ENCODE measurements at regions not wholly inside any gene's neighbourhood (a gene's known extent, or its start where the extent isn't known, plus 50 kb on each side); places are given as distances from the start of the nearest gene placed in this dataset.

DNA sequence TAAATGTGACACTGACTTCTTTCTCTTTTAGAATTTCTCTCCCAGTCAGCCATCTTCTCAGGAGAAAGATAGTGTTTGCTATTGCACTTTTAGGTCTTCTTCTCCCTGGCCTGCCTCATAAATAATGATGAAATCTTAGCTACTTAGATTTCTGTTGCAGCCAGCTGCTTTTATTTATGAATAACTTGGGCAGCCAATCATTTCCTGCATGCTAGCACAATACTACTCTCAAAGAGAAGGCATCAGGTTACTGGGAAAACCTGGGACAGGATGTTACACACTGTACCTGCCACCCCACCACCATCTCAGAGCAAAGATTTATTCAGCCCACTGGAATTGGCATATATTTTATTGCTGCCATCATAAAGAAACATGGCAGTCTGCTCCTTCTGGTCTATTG is 266.6 kb downstream of the PRELID2 start:
- POLR2A ChIA-PET: no interaction called here

DNA sequence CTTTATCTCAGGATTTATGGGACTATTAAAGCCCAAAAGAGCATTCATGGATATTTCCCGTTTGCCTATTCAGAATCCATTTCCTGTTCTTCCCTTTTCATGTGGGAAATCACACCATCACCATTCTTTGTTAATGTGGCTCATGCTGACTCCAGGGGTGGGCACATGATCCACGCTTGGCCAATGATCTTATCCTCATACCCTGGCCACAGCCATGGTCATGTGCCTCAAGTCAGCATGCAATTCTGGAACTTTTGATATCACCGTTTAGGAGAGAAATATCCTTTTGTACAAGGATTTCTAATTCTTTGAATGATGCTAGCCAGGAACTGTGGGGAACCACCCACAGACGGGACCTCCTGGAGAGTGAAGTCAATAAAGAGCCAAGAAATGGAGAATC is 272.2 kb downstream of the PRELID2 start:
- ChIA-PET POLR2A (no interaction called here), CTCF (no interaction called here)
- in situ Hi-C loops (cut with HindIII; ENCODE audit: low pct_unique_long_range_greater_than_20kb, low sequenced_read_pairs): no loop called here
- intact Hi-C loops (cut with micrococcal nuclease; ENCODE audit: unreplicated experiment): no loop called here
- no peaks in the 10 kb centered on the region for H3K36me3 ChIP-seq (ENCODE audit: control insufficient read depth, insufficient read depth, low read length)
- no peaks in the 10 kb centered on the region for H3K27me3 ChIP-seq (ENCODE audit: control insufficient read depth, insufficient read depth, low read length)
- no peaks in the 10 kb centered on the region for H3K4me1 ChIP-seq (ENCODE audit: control insufficient read depth, insufficient read depth, low read length)
- H3K27ac ChIP-seq (ENCODE audit: low read length): no peak overlapping the region
- H3K4me3 ChIP-seq (ENCODE audit: low read depth in 2 of 2, low read length in 2 of 2): no peak overlapping the region
- no peaks in the 10 kb centered on the region for H3K9me3 ChIP-seq (ENCODE audit: control insufficient read depth, insufficient read depth, low read depth, low read length)
- no peak for ATAC-seq
- no TSS peak for BruUV-seq (replicated peaks)
- no peak for DNase-seq (ENCODE audit: low read depth, low spot score)
- no peak for TF ChIP-seq TCF7L2 (IDR thresholded peaks at IDR 0.05; ENCODE audit: low read depth, low read length)
- no peak for TF ChIP-seq SIN3A (IDR thresholded peaks at IDR 0.05; ENCODE audit: borderline replicate concordance, insufficient read depth, low read depth, low read length)
- no peak for TF ChIP-seq POLR2AphosphoS5 (IDR thresholded peaks at IDR 0.05; ENCODE audit: low read depth, low read length)
- TF ChIP-seq, protein P1, sequence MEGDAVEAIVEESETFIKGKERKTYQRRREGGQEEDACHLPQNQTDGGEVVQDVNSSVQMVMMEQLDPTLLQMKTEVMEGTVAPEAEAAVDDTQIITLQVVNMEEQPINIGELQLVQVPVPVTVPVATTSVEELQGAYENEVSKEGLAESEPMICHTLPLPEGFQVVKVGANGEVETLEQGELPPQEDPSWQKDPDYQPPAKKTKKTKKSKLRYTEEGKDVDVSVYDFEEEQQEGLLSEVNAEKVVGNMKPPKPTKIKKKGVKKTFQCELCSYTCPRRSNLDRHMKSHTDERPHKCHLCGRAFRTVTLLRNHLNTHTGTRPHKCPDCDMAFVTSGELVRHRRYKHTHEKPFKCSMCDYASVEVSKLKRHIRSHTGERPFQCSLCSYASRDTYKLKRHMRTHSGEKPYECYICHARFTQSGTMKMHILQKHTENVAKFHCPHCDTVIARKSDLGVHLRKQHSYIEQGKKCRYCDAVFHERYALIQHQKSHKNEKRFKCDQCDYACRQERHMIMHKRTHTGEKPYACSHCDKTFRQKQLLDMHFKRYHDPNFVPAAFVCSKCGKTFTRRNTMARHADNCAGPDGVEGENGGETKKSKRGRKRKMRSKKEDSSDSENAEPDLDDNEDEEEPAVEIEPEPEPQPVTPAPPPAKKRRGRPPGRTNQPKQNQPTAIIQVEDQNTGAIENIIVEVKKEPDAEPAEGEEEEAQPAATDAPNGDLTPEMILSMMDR (IDR thresholded peaks at IDR 0.05): no peak
- TF ChIP-seq, protein P2, sequence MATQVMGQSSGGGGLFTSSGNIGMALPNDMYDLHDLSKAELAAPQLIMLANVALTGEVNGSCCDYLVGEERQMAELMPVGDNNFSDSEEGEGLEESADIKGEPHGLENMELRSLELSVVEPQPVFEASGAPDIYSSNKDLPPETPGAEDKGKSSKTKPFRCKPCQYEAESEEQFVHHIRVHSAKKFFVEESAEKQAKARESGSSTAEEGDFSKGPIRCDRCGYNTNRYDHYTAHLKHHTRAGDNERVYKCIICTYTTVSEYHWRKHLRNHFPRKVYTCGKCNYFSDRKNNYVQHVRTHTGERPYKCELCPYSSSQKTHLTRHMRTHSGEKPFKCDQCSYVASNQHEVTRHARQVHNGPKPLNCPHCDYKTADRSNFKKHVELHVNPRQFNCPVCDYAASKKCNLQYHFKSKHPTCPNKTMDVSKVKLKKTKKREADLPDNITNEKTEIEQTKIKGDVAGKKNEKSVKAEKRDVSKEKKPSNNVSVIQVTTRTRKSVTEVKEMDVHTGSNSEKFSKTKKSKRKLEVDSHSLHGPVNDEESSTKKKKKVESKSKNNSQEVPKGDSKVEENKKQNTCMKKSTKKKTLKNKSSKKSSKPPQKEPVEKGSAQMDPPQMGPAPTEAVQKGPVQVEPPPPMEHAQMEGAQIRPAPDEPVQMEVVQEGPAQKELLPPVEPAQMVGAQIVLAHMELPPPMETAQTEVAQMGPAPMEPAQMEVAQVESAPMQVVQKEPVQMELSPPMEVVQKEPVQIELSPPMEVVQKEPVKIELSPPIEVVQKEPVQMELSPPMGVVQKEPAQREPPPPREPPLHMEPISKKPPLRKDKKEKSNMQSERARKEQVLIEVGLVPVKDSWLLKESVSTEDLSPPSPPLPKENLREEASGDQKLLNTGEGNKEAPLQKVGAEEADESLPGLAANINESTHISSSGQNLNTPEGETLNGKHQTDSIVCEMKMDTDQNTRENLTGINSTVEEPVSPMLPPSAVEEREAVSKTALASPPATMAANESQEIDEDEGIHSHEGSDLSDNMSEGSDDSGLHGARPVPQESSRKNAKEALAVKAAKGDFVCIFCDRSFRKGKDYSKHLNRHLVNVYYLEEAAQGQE (IDR thresholded peaks at IDR 0.05; ENCODE audit: insufficient read depth in 1 of 2, low read depth in 2 of 2, low read length in 1 of 2): no peak

More for the DNA sequence above, 266.6 kb downstream of the PRELID2 start:
- no peak overlapping the region for H3K27ac ChIP-seq (ENCODE audit: low read length)
- H3K4me1 ChIP-seq (ENCODE audit: control insufficient read depth, insufficient read depth, low read length): no peaks in the 10 kb centered on the region
- no peak for DNase-seq (ENCODE audit: low read depth, low spot score)
- H3K27me3 ChIP-seq (ENCODE audit: control insufficient read depth, insufficient read depth, low read length): no peaks in the 10 kb centered on the region
- no peaks in the 10 kb centered on the region for H3K36me3 ChIP-seq (ENCODE audit: control insufficient read depth, insufficient read depth, low read length)
- intact Hi-C loops (cut with micrococcal nuclease; ENCODE audit: unreplicated experiment): no loop called here
- CTCF ChIA-PET: no interaction called here
- no TSS peak for BruUV-seq (replicated peaks)
- no peak overlapping the region for H3K4me3 ChIP-seq (ENCODE audit: low read depth in 2 of 2, low read length in 2 of 2)
- H3K9me3 ChIP-seq (ENCODE audit: control insufficient read depth, insufficient read depth, low read depth, low read length): no peaks in the 10 kb centered on the region
- no peak for TF ChIP-seq SIN3A (IDR thresholded peaks at IDR 0.05; ENCODE audit: borderline replicate concordance, insufficient read depth, low read depth, low read length)
- in situ Hi-C loops (cut with HindIII; ENCODE audit: low pct_unique_long_range_greater_than_20kb, low sequenced_read_pairs): no loop called here
- no peak for ATAC-seq

DNA sequence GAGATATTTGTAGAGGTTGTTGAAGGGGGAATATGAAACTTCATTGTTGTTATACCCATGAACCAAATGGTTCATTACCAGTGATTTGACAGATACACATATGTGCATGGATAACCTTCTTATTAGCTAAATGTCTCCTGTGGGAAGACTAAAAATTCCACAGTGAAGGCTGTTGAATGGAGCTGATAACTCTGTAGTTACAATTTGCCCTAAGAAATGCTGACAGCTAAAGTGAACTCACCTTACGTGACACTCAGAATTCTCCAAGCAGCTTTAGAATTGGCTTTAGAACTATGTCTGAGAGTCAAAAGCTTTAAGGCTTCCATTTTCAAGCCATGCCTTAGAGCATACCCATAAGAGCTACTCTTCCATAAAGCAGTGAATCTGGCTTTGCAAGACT is 276.9 kb downstream of the PRELID2 start:
- ATAC-seq (no peak), DNase-seq (ENCODE audit: low read depth, low spot score) (no peak)
- Histone ChIP-seq H3K9me3 (ENCODE audit: control insufficient read depth, insufficient read depth, low read depth, low read length) (no peaks in the 10 kb centered on the region), H3K4me1 (ENCODE audit: control insufficient read depth, insufficient read depth, low read length) (no peaks in the 10 kb centered on the region), H3K27ac (ENCODE audit: low read length) (no peak overlapping the region), H3K4me3 (ENCODE audit: low read depth in 2 of 2, low read length in 2 of 2) (no peak overlapping the region), H3K36me3 (ENCODE audit: control insufficient read depth, insufficient read depth, low read length) (no peaks in the 10 kb centered on the region), H3K27me3 (ENCODE audit: control insufficient read depth, insufficient read depth, low read length) (no peaks in the 10 kb centered on the region)
- ChIA-PET CTCF (no interaction called here), POLR2A (no interaction called here)
- BruUV-seq (replicated peaks): no TSS peak
- intact Hi-C loops (cut with micrococcal nuclease; ENCODE audit: unreplicated experiment): no loop called here
- no peak for TF ChIP-seq SIN3A (IDR thresholded peaks at IDR 0.05; ENCODE audit: borderline replicate concordance, insufficient read depth, low read depth, low read length)
- TF ChIP-seq, protein P2 (IDR thresholded peaks at IDR 0.05; ENCODE audit: insufficient read depth in 1 of 2, low read depth in 2 of 2, low read length in 1 of 2): no peak
- TF ChIP-seq POLR2AphosphoS5 (IDR thresholded peaks at IDR 0.05; ENCODE audit: low read depth, low read length): no peak
- TF ChIP-seq, protein P1 (IDR thresholded peaks at IDR 0.05): no peak
- TF ChIP-seq TCF7L2 (IDR thresholded peaks at IDR 0.05; ENCODE audit: low read depth, low read length): no peak
- in situ Hi-C loops (cut with HindIII; ENCODE audit: low pct_unique_long_range_greater_than_20kb, low sequenced_read_pairs): no loop called here
